ENCODE measurements at regions not wholly inside any gene's neighbourhood (a gene's known extent, or its start where the extent isn't known, plus 50 kb on each side); places are given as distances from the start of the nearest gene placed in this dataset.
"Not testable (repeated sequence)": the region's sequence is repeated elsewhere in the genome, so short reads cannot be mapped to it uniquely, and the experiment has no call there.

DNA sequence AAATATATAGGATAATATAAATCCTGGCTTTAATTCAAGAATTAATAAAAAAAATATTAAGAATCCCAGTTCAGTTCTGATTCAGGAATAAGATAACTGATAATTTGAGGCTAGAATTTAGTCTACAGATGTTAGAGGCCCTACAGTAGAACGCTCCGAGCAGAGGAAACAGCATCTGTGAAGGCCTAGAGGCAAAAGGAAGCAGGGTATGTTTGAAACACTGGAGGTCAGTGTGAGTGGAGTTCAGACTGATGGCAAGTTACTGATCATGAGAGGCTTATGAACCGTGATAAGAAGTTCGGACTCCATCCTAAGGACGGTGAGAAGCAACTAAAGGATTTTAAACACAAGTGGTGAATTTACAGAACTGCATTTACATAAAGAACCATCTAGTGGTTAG lies 79.3 kb upstream of the NOTCH2NLA start:
- H3K4me1 ChIP-seq (ENCODE audit: control insufficient read depth, insufficient read depth, low read length); H3K36me3 ChIP-seq (ENCODE audit: control insufficient read depth, insufficient read depth, low read length); H3K27me3 ChIP-seq (ENCODE audit: control insufficient read depth, insufficient read depth, low read length); H3K9me3 ChIP-seq (ENCODE audit: control insufficient read depth, insufficient read depth, low read length); DNase-seq (ENCODE audit: low read depth, low spot score); H3K27ac ChIP-seq (ENCODE audit: low read length); H3K4me3 ChIP-seq (ENCODE audit: low read length): not testable (repeated sequence)
- WGBS (ENCODE audit: insufficient coverage, insufficient read length), result no CpG with 5 or more reads among the region's 5 CpGs

DNA sequence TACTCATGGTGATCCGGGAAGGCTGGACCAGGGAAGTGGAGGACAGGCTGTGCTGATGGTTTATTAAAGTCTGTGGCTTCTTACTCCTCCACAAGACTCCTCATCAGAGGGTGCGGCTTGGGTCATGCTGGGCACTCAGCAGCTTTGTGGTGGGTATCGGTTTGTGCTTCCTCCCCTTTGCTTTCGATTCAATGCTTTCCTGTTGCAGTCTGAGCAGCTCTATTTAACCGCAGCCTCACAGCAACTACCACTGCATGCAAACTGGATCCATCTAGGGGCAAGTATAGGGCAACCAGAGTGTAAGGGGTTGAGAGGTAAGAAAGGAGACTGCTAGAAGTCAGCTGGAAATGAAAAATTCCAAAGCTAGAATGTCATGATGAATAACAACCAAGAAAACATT lies 78.8 kb upstream of the NOTCH2NLA start:
- H3K4me1 ChIP-seq (ENCODE audit: control insufficient read depth, insufficient read depth, low read length); H3K27ac ChIP-seq (ENCODE audit: low read length); H3K9me3 ChIP-seq (ENCODE audit: control insufficient read depth, insufficient read depth, low read length); H3K4me3 ChIP-seq (ENCODE audit: low read length); DNase-seq (ENCODE audit: low read depth, low spot score); H3K36me3 ChIP-seq (ENCODE audit: control insufficient read depth, insufficient read depth, low read length); H3K27me3 ChIP-seq (ENCODE audit: control insufficient read depth, insufficient read depth, low read length): not testable (repeated sequence)
- WGBS (ENCODE audit: insufficient coverage, insufficient read length), result no CpG with 5 or more reads among the region's 5 CpGs

DNA sequence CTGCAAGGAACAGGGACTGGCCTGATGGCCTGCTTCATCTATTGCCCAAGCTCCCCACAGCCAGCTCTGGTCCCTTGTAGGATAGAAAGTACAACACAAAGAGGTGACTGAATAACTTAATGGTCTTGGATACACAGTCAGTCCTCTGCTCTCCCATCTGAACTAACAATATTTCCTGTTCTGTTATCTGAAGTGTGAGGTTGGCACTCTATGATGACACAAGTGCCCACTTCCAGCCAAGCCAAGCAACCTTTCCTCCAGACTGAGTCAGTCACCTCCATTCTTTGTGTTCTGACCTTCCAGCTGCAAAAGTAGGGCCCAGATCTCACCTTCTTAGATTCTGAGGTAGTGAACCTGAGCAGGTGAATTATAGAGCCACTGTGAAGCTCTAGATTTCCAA lies 77.8 kb upstream of the NOTCH2NLA start:
- not testable (repeated sequence) for H3K27ac ChIP-seq (ENCODE audit: low read length); DNase-seq (ENCODE audit: low read depth, low spot score); H3K36me3 ChIP-seq (ENCODE audit: control insufficient read depth, insufficient read depth, low read length)

DNA sequence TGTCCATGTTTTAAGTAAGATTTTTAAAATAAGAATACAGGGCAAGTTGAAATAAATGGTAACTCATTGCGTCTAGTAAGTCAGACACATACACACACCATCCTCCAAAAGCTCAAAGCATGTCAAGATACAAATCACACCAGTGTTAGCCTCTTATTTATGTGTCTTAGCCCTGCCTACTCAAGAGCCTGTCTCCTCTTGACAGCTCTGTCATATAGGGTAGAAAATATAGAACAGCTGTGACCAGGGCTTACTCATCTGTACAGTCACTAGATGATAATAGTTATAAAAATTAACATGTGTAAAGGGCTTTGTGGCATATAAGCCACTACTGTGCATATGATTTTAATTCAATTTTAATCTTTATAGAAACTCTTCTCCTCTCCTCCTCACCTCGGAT lies 76.6 kb upstream of the NOTCH2NLA start:
- no CpG with 5 or more reads among the region's 2 CpGs for WGBS (ENCODE audit: insufficient coverage, insufficient read length)
- not testable (repeated sequence) for H3K4me1 ChIP-seq (ENCODE audit: control insufficient read depth, insufficient read depth, low read length); H3K4me3 ChIP-seq (ENCODE audit: low read length); H3K27ac ChIP-seq (ENCODE audit: low read length); H3K9me3 ChIP-seq (ENCODE audit: control insufficient read depth, insufficient read depth, low read length); DNase-seq (ENCODE audit: low read depth, low spot score); H3K27me3 ChIP-seq (ENCODE audit: control insufficient read depth, insufficient read depth, low read length); H3K36me3 ChIP-seq (ENCODE audit: control insufficient read depth, insufficient read depth, low read length)

More for the DNA sequence above, 77.8 kb upstream of the NOTCH2NLA start:
- not testable (repeated sequence) for H3K27me3 ChIP-seq (ENCODE audit: control insufficient read depth, insufficient read depth, low read length); H3K9me3 ChIP-seq (ENCODE audit: control insufficient read depth, insufficient read depth, low read length); H3K4me3 ChIP-seq (ENCODE audit: low read length); H3K4me1 ChIP-seq (ENCODE audit: control insufficient read depth, insufficient read depth, low read length)

DNA sequence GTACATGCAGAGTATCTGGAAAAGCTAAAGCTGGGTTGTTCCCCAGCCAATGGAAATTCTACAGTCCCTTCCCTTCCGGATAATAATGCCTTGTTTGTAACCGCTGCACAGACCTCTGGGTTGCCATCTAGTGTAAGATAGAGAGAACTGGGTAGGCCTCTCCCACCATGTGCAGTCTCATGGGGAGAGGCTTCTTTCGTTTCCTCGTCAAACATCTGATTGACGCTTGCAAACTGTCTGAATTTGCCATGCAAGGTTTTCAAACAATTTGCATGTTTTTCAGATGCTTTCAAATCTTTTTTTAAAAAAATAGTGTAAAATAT lies 69.7 kb upstream of the NOTCH2NLA start:
- not testable (repeated sequence) for H3K9me3 ChIP-seq (ENCODE audit: control insufficient read depth, insufficient read depth, low read length); H3K4me1 ChIP-seq (ENCODE audit: control insufficient read depth, insufficient read depth, low read length); H3K4me3 ChIP-seq (ENCODE audit: low read length); DNase-seq (ENCODE audit: low read depth, low spot score); H3K27me3 ChIP-seq (ENCODE audit: control insufficient read depth, insufficient read depth, low read length); H3K36me3 ChIP-seq (ENCODE audit: control insufficient read depth, insufficient read depth, low read length); H3K27ac ChIP-seq (ENCODE audit: low read length)
- no CpG with 5 or more reads among the region's 5 CpGs for WGBS (ENCODE audit: insufficient coverage, insufficient read length)

DNA sequence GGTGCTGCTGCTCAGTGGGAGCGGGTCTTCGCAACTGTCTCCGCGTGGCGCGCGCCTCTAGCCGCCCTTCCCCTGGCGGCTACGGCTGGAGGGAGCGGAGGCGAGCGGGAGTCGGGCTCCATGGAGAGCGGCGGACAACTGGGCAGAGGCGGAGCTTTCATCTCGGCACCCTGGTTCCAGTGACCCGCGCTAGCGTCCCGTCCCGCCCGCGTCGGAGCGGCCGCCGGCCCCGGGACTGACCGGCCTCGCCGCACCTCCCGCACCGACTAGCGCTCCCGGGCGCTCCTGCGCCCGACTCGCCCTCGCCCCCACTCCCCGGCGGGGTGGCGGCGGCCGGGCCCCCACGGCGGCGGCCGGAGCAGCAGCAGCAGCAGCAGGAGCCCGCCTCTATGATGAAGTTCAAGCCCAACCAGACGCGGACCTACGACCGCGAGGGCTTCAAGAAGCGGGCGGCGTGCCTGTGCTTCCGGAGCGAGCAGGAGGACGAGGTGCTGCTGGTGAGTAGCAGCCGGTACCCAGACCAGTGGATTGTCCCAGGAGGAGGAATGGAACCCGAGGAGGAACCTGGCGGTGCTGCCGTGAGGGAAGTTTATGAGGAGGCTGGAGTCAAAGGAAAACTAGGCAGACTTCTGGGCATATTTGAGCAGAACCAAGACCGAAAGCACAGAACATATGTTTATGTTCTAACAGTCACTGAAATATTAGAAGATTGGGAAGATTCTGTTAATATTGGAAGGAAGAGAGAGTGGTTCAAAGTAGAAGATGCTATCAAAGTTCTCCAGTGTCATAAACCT lies 69.2 kb upstream of the NOTCH2NLA start:
- H3K36me3 ChIP-seq (ENCODE audit: control insufficient read depth, insufficient read depth, low read length); H3K9me3 ChIP-seq (ENCODE audit: control insufficient read depth, insufficient read depth, low read length); H3K27ac ChIP-seq (ENCODE audit: low read length); H3K27me3 ChIP-seq (ENCODE audit: control insufficient read depth, insufficient read depth, low read length); DNase-seq (ENCODE audit: low read depth, low spot score); H3K4me1 ChIP-seq (ENCODE audit: control insufficient read depth, insufficient read depth, low read length); H3K4me3 ChIP-seq (ENCODE audit: low read length): not testable (repeated sequence)
- WGBS (ENCODE audit: insufficient coverage, insufficient read length), result no CpG with 5 or more reads among the region's 68 CpGs

DNA sequence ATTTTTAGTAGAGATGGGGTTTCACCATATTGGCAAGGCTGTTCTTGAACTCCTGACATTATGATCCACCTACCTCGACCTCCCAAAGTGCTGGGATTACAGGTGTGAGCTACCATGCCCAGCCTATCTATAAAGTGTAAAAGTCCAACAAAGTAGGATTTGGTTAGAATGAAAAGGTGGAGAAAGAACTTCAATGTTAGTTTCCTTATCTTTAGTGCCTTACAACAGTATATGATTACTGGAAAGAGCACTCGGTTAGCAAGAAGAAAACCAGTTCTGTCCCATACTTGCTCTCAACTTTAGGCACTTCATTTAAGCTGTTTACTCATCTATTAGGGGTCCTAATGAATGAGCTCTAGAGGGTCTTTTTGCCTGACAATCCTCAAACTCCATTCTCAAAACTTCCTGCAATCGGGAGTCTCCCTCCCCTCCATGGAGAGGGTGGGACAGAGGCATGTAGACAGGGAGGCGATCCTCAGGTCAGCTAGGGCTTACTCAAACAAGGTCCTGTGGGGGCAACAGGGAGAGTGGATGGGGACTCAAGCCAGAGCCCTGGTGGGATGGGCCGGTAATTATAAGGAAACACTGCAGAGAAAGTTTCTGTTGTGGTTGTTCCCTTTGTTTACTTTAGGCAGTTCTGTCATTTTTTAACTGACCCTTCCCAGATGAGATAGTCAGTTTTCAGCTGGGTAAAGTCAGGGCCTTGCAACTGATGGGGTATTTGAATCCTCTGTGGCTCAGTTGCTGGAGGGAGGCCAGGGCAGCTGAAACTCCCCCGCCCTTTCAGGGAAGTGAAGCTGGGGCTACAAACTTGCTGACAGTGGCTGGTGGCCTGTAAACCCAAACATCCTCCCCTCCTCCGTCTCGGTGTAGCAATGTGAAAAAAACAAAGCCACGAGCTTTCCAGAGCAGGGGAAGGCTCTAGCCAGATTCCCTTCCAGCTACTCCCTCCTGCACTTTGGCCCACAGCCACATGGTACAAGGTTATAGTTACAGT lies 64.4 kb upstream of the NOTCH2NLA start:
- H3K27ac ChIP-seq (ENCODE audit: low read length); H3K36me3 ChIP-seq (ENCODE audit: control insufficient read depth, insufficient read depth, low read length); DNase-seq (ENCODE audit: low read depth, low spot score); H3K27me3 ChIP-seq (ENCODE audit: control insufficient read depth, insufficient read depth, low read length); H3K4me1 ChIP-seq (ENCODE audit: control insufficient read depth, insufficient read depth, low read length); H3K4me3 ChIP-seq (ENCODE audit: low read length); H3K9me3 ChIP-seq (ENCODE audit: control insufficient read depth, insufficient read depth, low read length): not testable (repeated sequence)
- no CpG with 5 or more reads among the region's 9 CpGs for WGBS (ENCODE audit: insufficient coverage, insufficient read length)

DNA sequence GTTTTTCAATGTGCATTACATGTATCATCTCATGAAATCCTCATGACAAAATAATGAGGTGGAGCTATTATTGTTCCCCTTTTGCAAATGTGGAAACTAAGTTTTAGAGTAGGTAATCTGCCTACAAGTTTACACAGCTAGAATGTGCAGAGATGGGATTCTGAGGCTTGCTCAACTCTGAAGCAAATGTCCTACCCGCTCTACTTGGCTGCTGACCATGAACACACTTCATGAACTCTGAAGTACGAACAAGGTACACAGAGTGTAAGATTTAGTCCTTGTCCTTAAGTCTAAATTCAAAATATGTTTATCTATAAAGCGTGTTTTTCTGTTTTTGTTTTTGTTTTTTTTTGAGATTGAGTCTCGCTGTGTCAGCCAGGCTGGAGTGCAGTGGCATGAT lies 63.6 kb upstream of the NOTCH2NLA start:
- not testable (repeated sequence) for H3K9me3 ChIP-seq (ENCODE audit: control insufficient read depth, insufficient read depth, low read length); H3K27ac ChIP-seq (ENCODE audit: low read length); H3K4me3 ChIP-seq (ENCODE audit: low read length); H3K36me3 ChIP-seq (ENCODE audit: control insufficient read depth, insufficient read depth, low read length); DNase-seq (ENCODE audit: low read depth, low spot score); H3K4me1 ChIP-seq (ENCODE audit: control insufficient read depth, insufficient read depth, low read length); H3K27me3 ChIP-seq (ENCODE audit: control insufficient read depth, insufficient read depth, low read length)
- WGBS (ENCODE audit: insufficient coverage, insufficient read length), result no CpG with 5 or more reads among the region's 4 CpGs

DNA sequence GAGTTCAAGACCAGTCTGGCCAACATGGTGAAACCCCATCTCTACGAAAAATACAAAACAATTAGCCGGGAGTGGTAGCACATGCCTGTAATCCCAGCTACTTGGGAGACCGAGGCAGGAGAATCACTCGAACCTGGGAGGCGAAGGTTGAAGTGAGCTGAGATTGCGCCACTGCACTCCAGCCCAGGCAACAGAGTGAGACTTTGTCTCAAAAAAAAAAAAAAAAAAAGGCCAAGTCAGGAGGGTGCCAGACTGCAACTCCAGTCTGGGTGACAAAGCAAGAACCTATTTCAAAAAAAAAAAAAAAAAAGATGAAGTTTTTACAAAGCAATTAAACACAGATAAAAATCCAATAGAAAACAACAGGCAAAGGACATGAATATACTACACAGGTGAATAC lies 59.1 kb upstream of the NOTCH2NLA start:
- not testable (repeated sequence) for H3K36me3 ChIP-seq (ENCODE audit: control insufficient read depth, insufficient read depth, low read length); H3K4me3 ChIP-seq (ENCODE audit: low read length); H3K4me1 ChIP-seq (ENCODE audit: control insufficient read depth, insufficient read depth, low read length); H3K9me3 ChIP-seq (ENCODE audit: control insufficient read depth, insufficient read depth, low read length); H3K27ac ChIP-seq (ENCODE audit: low read length); H3K27me3 ChIP-seq (ENCODE audit: control insufficient read depth, insufficient read depth, low read length); DNase-seq (ENCODE audit: low read depth, low spot score)
- no CpG with 5 or more reads among the region's 6 CpGs for WGBS (ENCODE audit: insufficient coverage, insufficient read length)

DNA sequence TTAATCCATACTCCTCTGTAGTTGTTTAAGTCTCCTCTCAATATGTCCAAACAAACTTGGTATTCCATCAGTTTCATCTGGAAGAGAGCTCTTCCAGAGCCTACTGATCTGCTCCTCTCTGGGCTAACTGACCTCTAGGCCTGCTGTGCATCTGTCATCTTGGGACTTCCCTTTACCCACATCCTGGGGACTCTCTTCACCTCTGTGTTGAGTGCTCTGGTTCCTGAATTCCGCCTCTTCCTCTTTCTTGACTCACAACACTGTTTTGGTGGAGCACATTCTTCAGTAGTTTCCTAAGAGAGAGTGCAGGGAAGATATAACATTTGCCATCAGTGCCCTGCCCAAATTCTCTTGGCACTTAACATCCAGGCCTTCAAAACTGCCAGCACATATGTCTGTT lies 55.9 kb upstream of the NOTCH2NLA start:
- not testable (repeated sequence) for H3K4me3 ChIP-seq (ENCODE audit: low read length); H3K9me3 ChIP-seq (ENCODE audit: control insufficient read depth, insufficient read depth, low read length); DNase-seq (ENCODE audit: low read depth, low spot score); H3K36me3 ChIP-seq (ENCODE audit: control insufficient read depth, insufficient read depth, low read length); H3K27ac ChIP-seq (ENCODE audit: low read length); H3K27me3 ChIP-seq (ENCODE audit: control insufficient read depth, insufficient read depth, low read length); H3K4me1 ChIP-seq (ENCODE audit: control insufficient read depth, insufficient read depth, low read length)
- WGBS (ENCODE audit: insufficient coverage, insufficient read length), result no CpG with 5 or more reads among the region's 1 CpG

DNA sequence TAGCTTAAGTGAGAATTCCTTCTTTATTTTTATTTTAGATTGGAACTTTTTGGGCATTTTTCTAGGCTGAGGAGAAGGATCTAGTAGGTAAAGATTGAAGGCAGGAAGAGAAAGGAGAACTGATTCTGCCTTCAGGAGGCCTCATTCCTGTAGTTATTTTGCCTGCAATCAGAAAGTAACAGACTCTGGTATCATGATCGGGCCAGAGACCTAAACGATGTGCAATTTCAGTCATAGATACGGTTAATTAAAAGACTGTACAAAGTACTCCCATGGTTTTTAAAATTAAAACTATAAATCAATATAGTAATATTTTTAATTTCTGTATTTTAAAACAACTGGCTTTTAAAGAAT lies 54.7 kb upstream of the NOTCH2NLA start:
- not testable (repeated sequence) for DNase-seq (ENCODE audit: low read depth, low spot score); H3K36me3 ChIP-seq (ENCODE audit: control insufficient read depth, insufficient read depth, low read length); H3K27ac ChIP-seq (ENCODE audit: low read length); H3K27me3 ChIP-seq (ENCODE audit: control insufficient read depth, insufficient read depth, low read length); H3K4me3 ChIP-seq (ENCODE audit: low read length); H3K4me1 ChIP-seq (ENCODE audit: control insufficient read depth, insufficient read depth, low read length); H3K9me3 ChIP-seq (ENCODE audit: control insufficient read depth, insufficient read depth, low read length)
- no CpG with 5 or more reads among the region's 3 CpGs for WGBS (ENCODE audit: insufficient coverage, insufficient read length)
